ENCODE measurements at regions not wholly inside any gene's neighbourhood (a gene's known extent, or its start where the extent isn't known, plus 50 kb on each side); places are given as distances from the start of the nearest gene placed in this dataset.
"Not testable (repeated sequence)": the region's sequence is repeated elsewhere in the genome, so short reads cannot be mapped to it uniquely, and the experiment has no call there.

GRCh38 chr17:14525551-14526455 is 224.9 kb downstream of the HS3ST3B1 start:
- intact Hi-C loops (cut with DNase I): no loop called here
- no peak overlapping the region for H3K27ac ChIP-seq
- no peak for DNase-seq (ENCODE audit: extremely low spot score in 2 of 2)
- H3K9me3 ChIP-seq: no peaks in the 10 kb centered on the region
- no peak for TF ChIP-seq POLR2AphosphoS5 (IDR thresholded peaks at IDR 0.05; ENCODE audit: insufficient read depth in 1 of 2, low read depth in 1 of 2)
- no peaks in the 10 kb centered on the region for H3K27me3 ChIP-seq
- no peak overlapping the region for H3K4me3 ChIP-seq
- no peaks in the 10 kb centered on the region for H3K36me3 ChIP-seq
- no peaks in the 10 kb centered on the region for H3K4me1 ChIP-seq

GRCh38 chr17:14522795-14523387 is 222.0 kb downstream of the HS3ST3B1 start:
- H3K4me3 ChIP-seq: no peak overlapping the region
- TF ChIP-seq CTCF (IDR thresholded peaks at IDR 0.05) (no peak), POLR2A (IDR thresholded peaks at IDR 0.05) (no peak), POLR2AphosphoS5 (IDR thresholded peaks at IDR 0.05; ENCODE audit: insufficient read depth in 1 of 2, low read depth in 1 of 2) (no peak)
- no peak for DNase-seq (ENCODE audit: extremely low spot score in 2 of 2)
- H3K36me3 ChIP-seq: no peaks in the 10 kb centered on the region
- intact Hi-C loops (cut with DNase I): no loop called here
- no peaks in the 10 kb centered on the region for H3K9me3 ChIP-seq
- H3K27ac ChIP-seq: no peak overlapping the region
- H3K27me3 ChIP-seq: no peaks in the 10 kb centered on the region
- H3K4me1 ChIP-seq: no peaks in the 10 kb centered on the region

- H3K9me3 ChIP-seq; H3K4me1 ChIP-seq; intact Hi-C loops (cut with DNase I); H3K27me3 ChIP-seq; H3K36me3 ChIP-seq; DNase-seq (ENCODE audit: extremely low spot score in 2 of 2); H3K27ac ChIP-seq; H3K4me3 ChIP-seq: not testable (repeated sequence)
Measured at GRCh38 chr17:14518919-14519318, 218.0 kb downstream of the HS3ST3B1 start.

- H3K36me3 ChIP-seq: no peaks in the 10 kb centered on the region
- no peaks in the 10 kb centered on the region for H3K4me1 ChIP-seq
- TF ChIP-seq POLR2AphosphoS5 (IDR thresholded peaks at IDR 0.05; ENCODE audit: insufficient read depth in 1 of 2, low read depth in 1 of 2) (no peak), POLR2A (IDR thresholded peaks at IDR 0.05) (no peak), CTCF (IDR thresholded peaks at IDR 0.05) (no peak)
- H3K4me3 ChIP-seq: no peak overlapping the region
- no peak for DNase-seq (ENCODE audit: extremely low spot score in 2 of 2)
- no peak overlapping the region for H3K27ac ChIP-seq
- intact Hi-C loops (cut with DNase I): no loop called here
- no peaks in the 10 kb centered on the region for H3K27me3 ChIP-seq
- H3K9me3 ChIP-seq: no peaks in the 10 kb centered on the region
Measured at GRCh38 chr17:14514973-14515372, 214.1 kb downstream of the HS3ST3B1 start.

- no peak overlapping the region for H3K4me3 ChIP-seq
- no peaks in the 10 kb centered on the region for H3K36me3 ChIP-seq
- H3K27me3 ChIP-seq: no peaks in the 10 kb centered on the region
- no peaks in the 10 kb centered on the region for H3K4me1 ChIP-seq
- no peak overlapping the region for H3K27ac ChIP-seq
- H3K9me3 ChIP-seq: no peaks in the 10 kb centered on the region
- no peak for TF ChIP-seq POLR2AphosphoS5 (IDR thresholded peaks at IDR 0.05; ENCODE audit: insufficient read depth in 1 of 2, low read depth in 1 of 2)
- no peak for TF ChIP-seq POLR2A (IDR thresholded peaks at IDR 0.05)
- no peak for TF ChIP-seq CTCF (IDR thresholded peaks at IDR 0.05)
- intact Hi-C loops (cut with DNase I): no loop called here
- no peak for DNase-seq (ENCODE audit: extremely low spot score in 2 of 2)
Measured at GRCh38 chr17:14513835-14514234, 213.0 kb downstream of the HS3ST3B1 start.

- no peak for DNase-seq (ENCODE audit: extremely low spot score in 2 of 2)
- Histone ChIP-seq H3K27me3 (no peaks in the 10 kb centered on the region), H3K4me3 (no peak overlapping the region), H3K9me3 (no peaks in the 10 kb centered on the region), H3K27ac (no peak overlapping the region), H3K4me1 (no peaks in the 10 kb centered on the region), H3K36me3 (no peaks in the 10 kb centered on the region)
- intact Hi-C loops (cut with DNase I): no loop called here
- TF ChIP-seq POLR2AphosphoS5 (IDR thresholded peaks at IDR 0.05; ENCODE audit: insufficient read depth in 1 of 2, low read depth in 1 of 2) (no peak), POLR2A (IDR thresholded peaks at IDR 0.05) (no peak), CTCF (IDR thresholded peaks at IDR 0.05) (no peak)
Measured at GRCh38 chr17:14510136-14510535, 209.3 kb downstream of the HS3ST3B1 start.
